Right renal cortex interstitium (tissue), 3 donors: ENCODE measurements at regions not wholly inside any gene's neighbourhood (a gene's known extent, or its start where the extent isn't known, plus 50 kb on each side); places are given as distances from the start of the nearest gene placed in this dataset.

Source experiments
- DNase-seq, 3 donors: peaks; one replicate each; pipeline ENCODE4 v3.0.0-alpha.2; 2013; ENCODE audit warnings: low read depth in 3 of 3, low spot score in 2 of 3

DNA sequence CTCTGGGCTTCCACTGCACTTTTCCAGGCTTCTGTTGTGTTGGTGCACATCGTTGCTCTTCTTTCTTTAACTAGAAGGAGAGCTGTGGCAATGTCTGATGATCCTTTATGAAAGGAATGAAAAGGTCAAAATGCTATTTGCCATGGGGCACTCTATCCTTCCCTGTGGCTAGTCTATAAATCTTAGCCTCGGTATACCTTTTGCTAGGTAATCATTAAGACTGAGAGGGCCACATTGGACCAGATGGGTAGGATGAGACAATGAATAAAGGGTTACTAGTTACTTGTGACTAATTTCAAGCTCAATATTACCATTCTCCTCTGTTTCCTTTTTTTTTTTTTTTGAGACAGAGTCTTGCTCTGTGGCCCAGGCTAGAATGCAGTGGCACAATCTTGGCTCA, 89.4 kb upstream of the C1orf87 start:
- no peak for DNase-seq

- no peak for DNase-seq
Measured at GRCh38 chr1:60160141-60160540, 86.6 kb upstream of the C1orf87 start.

- DNase-seq: no peak
Measured at GRCh38 chr1:60156371-60156770, 82.8 kb upstream of the C1orf87 start.

- DNase-seq: peak in 1 of 3 donors; percentile 17
Measured at GRCh38 chr1:60153961-60154360, 80.4 kb upstream of the C1orf87 start.

DNA sequence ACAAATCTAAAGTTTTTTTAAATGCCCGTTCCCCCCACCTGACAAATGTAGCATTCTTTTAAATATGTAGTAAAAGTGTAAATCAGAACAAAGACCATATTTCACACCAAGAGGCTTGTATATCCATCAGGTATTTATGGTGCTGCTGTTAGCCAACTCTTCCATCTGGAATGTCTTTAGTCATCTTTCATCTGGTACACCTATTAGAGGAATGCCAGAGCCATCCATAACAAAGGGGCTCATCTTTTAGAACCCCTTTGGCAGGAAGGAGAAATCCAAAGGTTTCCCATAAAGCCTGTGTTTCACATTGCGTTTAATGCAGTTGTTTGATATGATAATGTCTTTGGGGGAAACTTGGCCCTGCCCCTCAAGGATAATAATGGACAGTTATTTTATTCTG, 79.3 kb upstream of the C1orf87 start:
- DNase-seq: no peak

DNA sequence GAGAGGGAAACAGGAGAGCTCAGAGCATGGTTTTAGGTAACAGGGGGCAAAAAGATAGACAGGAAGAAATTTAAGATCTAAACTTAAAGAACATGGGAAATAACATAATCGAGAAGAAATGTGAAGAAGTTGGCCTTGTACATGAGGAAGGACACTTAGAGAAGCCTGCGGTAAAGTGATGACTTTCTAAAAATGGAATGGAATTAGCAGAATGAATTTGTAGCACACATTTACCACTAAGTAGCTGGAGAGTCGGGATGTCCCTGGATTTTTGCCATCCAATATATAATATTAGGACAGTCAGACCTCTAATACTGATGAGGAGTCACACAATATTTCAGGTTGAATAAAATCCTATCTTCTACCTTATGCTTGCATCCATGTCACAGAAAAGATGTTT, 77.7 kb upstream of the C1orf87 start:
- no peak for DNase-seq

DNA sequence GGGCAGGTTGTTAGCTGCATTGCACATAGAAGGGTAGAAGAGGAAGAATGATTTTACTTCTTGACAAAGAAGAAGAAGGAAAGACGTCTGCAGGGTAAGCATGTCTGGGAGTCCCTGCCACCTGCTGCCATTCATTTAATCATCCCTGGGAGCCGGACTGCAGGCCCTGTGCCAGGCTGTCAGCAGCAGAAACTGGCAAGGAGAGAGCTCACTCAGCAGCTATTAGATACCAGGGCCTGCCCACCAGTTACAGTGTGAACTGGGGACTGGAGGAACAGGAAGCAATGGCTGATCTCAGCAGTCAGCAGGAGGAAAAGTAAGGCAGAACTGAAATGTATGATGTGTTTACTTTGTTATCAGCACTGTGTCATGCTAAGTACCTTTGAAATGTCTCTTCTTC, 75.7 kb upstream of the C1orf87 start:
- no peak for DNase-seq

DNA sequence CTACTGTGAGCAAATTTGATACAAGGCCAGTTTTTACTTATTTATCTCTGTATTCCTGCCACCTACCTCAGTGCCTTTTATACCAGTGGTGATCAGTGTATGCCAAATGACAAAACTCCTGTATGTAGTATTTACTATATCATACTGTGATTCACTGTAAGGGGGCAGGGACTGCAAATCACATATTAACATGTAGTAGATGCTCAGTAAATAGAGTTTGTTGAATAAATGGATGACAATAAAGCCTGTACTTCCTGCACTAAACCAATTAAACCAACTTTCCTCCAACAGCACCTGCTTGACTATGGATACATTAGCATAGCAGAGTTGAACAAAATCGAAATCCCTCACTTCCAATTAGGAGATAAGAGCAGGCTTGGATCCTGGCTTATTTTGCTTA, 73.3 kb upstream of the C1orf87 start:
- DNase-seq: no peak

GRCh38 chr1:60145771-60146170, 72.2 kb upstream of the C1orf87 start:
- no peak for DNase-seq

DNA sequence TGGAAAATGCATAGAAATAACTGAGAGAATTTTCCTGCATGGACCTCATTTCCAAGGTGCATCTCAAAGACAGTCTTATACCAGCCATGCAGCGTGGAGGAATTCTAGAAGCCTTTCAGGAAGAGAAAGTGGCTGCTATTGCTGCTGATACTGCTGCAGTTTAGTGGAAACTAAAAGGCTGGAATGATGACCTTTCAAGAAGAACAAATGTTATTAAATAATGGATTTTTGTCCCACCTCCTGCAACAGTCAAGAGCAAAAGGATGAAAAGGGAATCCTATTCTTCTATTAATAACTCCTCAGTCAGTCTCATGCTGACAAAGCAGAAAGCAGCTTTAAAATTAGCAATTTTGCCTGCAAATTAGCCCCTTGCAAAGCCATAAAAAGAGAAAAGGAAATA, 68.2 kb upstream of the C1orf87 start:
- DNase-seq: no peak

- no peak for DNase-seq
Measured at GRCh38 chr1:60141276-60141675, 67.7 kb upstream of the C1orf87 start.

- no peak for DNase-seq
Measured at GRCh38 chr1:60137406-60137805, 63.8 kb upstream of the C1orf87 start.

GRCh38 chr1:60136395-60136794, 62.8 kb upstream of the C1orf87 start:
- DNase-seq: no peak

DNA sequence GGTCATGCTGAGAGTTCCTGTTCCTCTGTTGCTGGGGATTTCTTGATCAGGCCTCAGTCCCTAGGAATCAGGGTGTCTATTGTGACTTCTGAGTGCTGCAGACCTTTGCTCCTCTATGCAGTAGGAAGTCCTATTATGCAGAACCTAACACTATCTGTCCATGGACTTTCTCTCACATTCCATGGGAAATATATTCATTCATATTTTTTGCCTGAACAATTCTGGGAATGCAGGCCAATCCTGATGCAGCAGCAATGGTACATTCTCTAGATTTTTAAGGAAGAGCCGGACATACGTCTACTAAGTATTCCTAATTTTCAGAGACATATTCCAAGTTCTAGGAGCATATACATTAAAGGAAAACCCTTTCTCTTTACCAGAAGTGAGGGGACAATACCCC, 61.1 kb upstream of the C1orf87 start:
- no peak for DNase-seq

GRCh38 chr1:60133848-60134247, 60.3 kb upstream of the C1orf87 start:
- DNase-seq: no peak

GRCh38 chr1:60133000-60133673, 59.6 kb upstream of the C1orf87 start:
- no peak for DNase-seq

- no peak for DNase-seq
Measured at GRCh38 chr1:60132108-60132507, 58.5 kb upstream of the C1orf87 start.

- no peak for DNase-seq
Measured at GRCh38 chr1:60130703-60131102, 57.1 kb upstream of the C1orf87 start.

GRCh38 chr1:60129911-60130310, 56.3 kb upstream of the C1orf87 start:
- no peak for DNase-seq

DNA sequence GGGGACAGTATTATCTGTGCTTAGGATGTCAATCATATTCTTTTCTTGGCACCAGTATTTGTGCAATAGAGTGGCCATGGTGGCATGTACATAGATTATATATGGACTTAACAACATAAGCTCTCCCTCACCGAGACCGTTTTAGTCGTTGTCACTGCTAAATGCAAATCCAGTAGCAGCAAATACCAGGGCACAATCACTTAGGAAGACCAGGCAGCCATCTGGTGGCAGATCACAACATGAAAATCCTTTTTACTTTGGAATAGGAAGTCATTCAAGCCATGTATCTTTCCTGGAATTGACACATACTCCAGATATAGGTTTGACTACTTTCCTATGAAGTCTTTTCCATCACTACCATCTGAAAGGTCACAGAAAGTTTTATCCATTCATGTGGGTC, 53.2 kb upstream of the C1orf87 start:
- no peak for DNase-seq
